Fibroblast of lung (primary cell): ENCODE measurements at regions not wholly inside any gene's neighbourhood (a gene's known extent, or its start where the extent isn't known, plus 50 kb on each side); places are given as distances from the start of the nearest gene placed in this dataset.

Experiments
- CTCF ChIP-seq, 2 donors: IDR thresholded peaks in 1 of 2; conservative IDR thresholded peaks in 1 of 2; 1 replicate in 1 of 2; 2 replicates in 1 of 2; pipeline ENCODE4 v1.5.1; 2011 to 2012; ENCODE audit warnings: low read length in 2 of 2, control low read depth in 1 of 2, inconsistent platforms in 1 of 2, low read depth in 1 of 2, mild to moderate bottlenecking in 1 of 2
- EZH2 ChIP-seq: IDR thresholded peaks from 2 replicates; pipeline ENCODE4 v1.5.1; 2012; ENCODE audit warnings: low read length, control low read depth, mild to moderate bottlenecking; ENCODE audit errors: missing control alignments

DNA sequence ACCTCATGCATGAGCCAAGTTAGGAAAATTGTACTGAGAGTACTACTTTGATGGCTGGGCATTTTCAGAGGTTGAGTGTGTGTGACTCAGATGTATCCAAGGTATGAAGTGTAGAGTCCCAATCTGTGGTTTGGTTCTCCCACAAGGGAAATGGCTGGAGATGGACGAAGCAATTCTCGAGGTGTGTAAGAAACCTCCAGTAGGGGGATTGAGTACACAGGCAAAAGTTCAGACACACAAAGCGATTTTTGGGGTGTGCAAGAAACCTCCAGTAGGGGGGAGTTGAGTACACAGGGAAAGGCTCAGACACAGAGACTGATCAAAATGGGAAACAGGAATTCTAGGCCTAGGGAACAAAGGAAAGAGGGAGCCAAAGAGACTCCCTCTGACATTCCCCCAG lies 1536.3 kb downstream of the FAM181B start:
- TF ChIP-seq CTCF (conservative IDR thresholded peaks at IDR 0.05 in 1 of 2, IDR thresholded peaks at IDR 0.05 in 1 of 2; ENCODE audit: low read depth in 1 of 2, low read length in 2 of 2) (no peak), EZH2 (no peak)
